Activated naive CD4-positive, alpha-beta T cell treated with anti-CD3 and anti-CD28 coated beads for 36 hours (primary cell): ENCODE measurements at regions not wholly inside any gene's neighbourhood (a gene's known extent, or its start where the extent isn't known, plus 50 kb on each side); places are given as distances from the start of the nearest gene placed in this dataset.

Experiments
- CTCF ChIA-PET: fragments of 350-600 bp; sonication (Branson Sonifier 250); formaldehyde crosslinking; loops from one replicate; lab custom pipeline; 2021; ENCODE audit warnings: antibody characterized with exemption; lab: Charles Lee
- DNase-seq: peaks from one replicate; pipeline ENCODE4 v3.0.0-alpha.2; 2020
- H3K27ac Mint-ChIP-seq: one replicate; pipeline ENCODE4 v1.8.0; 2021; ENCODE audit warnings: mild to moderate bottlenecking, mixed read lengths
- H3K27me3 Mint-ChIP-seq: one replicate; pipeline ENCODE4 v1.8.0; 2021; ENCODE audit warnings: low read depth, mixed read lengths
- H3K36me3 Mint-ChIP-seq: one replicate; pipeline ENCODE4 v1.8.0; 2021; ENCODE audit warnings: low read depth, mixed read lengths
- H3K4me1 Mint-ChIP-seq: one replicate; pipeline ENCODE4 v1.8.0; 2021; ENCODE audit warnings: low read depth, mixed read lengths
- H3K4me3 Mint-ChIP-seq: one replicate; pipeline ENCODE4 v1.8.0; 2021; ENCODE audit warnings: mild to moderate bottlenecking, moderate library complexity, mixed read lengths
- H3K9me3 Mint-ChIP-seq: one replicate; pipeline ENCODE4 v1.8.0; 2021; ENCODE audit warnings: mixed read lengths
- intact Hi-C: fragments of 100-400 bp; cut with micrococcal nuclease; formaldehyde crosslinking; loops from one replicate; pipeline ENCODE4 v1.15.1; 2023

DNA sequence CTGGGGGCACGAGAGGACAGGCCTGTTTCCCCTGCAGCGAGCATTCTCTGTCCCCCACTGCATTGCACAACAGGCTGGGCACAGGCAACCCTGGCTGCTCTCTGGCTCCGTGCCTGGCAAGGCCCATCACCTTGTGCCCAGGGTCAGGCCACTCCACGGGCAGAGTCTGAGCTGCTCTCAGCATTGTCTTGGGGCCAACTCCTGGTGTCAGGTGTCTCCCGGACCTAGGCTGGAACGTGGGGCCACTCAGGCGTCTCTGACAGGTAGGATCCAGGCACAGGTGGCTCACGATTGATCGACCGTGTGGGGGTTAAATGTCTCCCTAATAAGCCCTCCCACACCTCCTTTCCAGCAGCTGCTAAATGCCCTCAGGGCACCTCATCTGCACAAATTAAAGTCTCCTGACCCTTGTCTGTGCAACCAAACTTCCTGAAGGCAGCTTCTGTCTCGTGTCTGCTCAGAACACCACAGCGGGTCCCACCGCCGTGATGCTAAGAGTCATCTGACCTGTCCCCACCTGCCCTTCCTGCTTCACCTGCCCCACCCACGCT, 66.6 kb upstream of the GPC1 start:
- CTCF ChIA-PET, result no interaction called here

DNA sequence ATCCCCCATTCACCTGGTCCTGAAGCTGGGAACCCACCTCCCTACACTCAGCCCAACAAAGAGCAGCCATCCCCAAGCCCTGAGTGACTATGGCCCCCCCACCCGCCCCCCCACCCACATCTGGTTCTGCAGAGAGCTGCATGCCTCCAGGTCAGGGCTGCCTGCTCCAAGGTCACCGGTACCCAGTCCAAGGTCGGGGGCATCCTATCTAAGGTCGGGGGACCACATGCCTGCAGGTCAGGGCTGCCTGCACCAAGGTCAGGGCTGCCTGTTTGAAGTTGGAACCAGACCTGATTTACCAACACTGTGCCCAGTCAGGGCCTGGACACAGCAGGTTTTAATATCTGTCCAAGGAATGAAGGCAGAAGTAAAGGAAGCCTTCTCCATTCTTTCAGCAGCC, 66.1 kb upstream of the GPC1 start:
- H3K27ac Mint-ChIP-seq, result no peak overlapping the region
- intact Hi-C loops, result no loop called here
- CTCF ChIA-PET, result no interaction called here
- no peaks in the 10 kb centered on the region for H3K36me3 Mint-ChIP-seq
- DNase-seq, result no peak
- H3K4me1 Mint-ChIP-seq, result no peaks in the 10 kb centered on the region
- no peaks in the 10 kb centered on the region for H3K27me3 Mint-ChIP-seq
- H3K9me3 Mint-ChIP-seq, result no peaks in the 10 kb centered on the region
- no peak overlapping the region for H3K4me3 Mint-ChIP-seq

More for the DNA sequence above, 66.6 kb upstream of the GPC1 start:
- DNase-seq, result no peak
- H3K9me3 Mint-ChIP-seq, result no peaks in the 10 kb centered on the region
- no peak overlapping the region for H3K4me3 Mint-ChIP-seq
- intact Hi-C loops, result no loop called here
- no peaks in the 10 kb centered on the region for H3K4me1 Mint-ChIP-seq
- no peaks in the 10 kb centered on the region for H3K27me3 Mint-ChIP-seq
- no peak overlapping the region for H3K27ac Mint-ChIP-seq
- no peaks in the 10 kb centered on the region for H3K36me3 Mint-ChIP-seq

DNA sequence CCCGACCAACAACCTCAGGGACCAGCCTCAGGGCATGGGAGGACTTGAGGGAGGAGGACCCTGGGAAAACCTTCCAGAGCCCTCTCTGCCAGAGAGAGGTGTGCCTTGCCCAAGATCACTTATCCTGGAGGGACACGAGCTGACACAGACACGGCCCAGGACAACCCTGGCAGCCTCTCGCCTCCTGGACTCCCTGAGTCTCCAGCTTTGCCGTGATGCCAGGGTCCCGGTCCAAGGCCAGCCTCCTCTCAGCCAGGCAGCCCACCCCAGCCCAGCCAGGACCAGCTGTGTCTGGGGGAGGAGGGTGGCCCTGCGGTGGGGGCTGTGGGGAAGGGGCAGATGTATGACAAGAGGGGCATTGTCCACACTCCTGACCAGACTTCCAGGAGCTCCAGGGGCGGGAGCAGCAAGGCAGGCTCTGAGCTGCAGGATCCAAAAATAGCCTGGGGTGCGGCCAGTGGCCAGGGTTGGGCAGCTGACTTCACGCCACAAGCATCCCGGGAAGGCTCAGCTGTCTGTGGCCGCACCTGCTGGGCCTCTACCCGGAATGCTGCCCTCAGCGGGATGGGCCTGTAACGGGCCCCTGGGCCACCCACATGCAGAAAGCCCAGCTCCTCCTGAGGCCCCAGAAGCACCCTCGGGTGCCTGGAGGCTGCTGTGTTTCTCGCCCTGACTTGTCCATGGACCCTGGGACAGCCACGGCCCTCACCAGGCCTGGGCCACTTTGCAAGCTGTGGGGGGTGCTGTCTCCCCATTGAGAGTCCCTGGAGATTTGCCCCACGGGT, 65.5 kb upstream of the GPC1 start:
- Mint-ChIP-seq H3K4me3 (no peak overlapping the region), H3K36me3 (no peaks in the 10 kb centered on the region), H3K9me3 (no peaks in the 10 kb centered on the region), H3K27ac (no peak overlapping the region), H3K27me3 (no peaks in the 10 kb centered on the region), H3K4me1 (no peaks in the 10 kb centered on the region)
- no peak for DNase-seq
- intact Hi-C loops, result no loop called here
- CTCF ChIA-PET, result no interaction called here

DNA sequence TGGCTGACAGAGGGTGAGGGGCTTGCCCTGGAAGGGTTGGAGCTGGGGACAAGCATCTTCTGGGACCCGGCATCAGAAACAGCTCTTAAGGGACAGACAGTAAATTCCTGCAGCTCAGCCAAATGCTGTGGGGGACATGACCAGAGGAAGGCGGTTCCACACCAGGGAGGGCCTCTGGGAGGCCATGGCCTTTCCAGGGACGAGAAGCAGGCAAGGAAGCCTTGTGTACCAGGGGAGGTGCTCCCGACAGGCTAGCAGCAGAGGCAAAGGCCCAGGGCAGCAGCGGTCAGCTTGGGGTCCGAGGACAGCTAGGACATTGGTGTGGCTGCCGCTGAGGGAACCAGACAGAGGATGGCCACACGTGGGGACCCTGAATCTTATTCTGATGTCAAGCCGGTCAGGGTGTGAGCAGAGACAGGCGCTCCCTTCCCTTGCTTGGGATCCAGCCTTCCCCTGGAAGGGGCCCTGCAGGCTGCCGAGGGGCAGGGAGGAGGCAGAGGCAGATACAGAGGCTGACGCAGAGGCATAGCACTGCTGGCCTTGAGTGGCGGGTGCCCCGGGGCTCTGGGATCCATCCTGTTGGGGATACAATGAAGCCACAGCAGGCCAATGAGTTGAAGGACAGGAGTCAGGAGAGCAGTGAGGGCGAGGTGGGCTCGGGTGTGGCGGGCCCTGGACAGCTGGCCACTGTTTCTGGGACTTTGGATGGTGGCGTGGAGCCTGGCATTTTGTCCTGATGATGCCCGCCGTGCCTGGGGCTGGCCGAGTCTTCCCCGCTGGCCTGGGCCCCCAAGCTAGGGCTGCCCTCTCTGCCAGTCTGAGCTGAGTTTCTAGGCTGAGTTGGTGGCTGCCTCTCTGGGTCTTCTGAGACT, 64.1 kb upstream of the GPC1 start:
- no peaks in the 10 kb centered on the region for H3K4me1 Mint-ChIP-seq
- intact Hi-C loops, result no loop called here
- CTCF ChIA-PET, result interaction anchor here (0.6 kb wide), 1 partner anchor 37 kb away, joined by 5 read pairs; no protein-coding TSS in a partner anchor

DNA sequence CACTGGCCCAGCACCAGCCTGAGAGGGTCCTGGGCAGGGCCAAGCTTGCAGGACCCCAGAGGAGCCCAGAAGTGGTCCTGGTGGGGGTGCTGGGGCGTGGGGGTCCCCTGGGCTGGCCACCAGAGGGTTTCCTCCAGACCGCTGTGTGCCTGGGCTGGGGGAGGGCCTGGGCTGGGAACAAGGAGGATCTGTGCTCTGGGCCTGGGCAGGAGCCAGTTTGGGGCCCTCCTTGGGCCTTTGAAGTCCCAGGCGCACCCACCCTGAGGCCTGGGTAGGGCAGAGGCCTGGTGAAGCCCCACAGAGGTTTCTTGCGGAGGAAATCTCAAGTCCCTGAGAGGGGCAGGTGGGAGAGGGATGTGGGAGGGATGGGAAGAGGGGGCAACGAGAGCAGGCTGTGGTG, 63.4 kb upstream of the GPC1 start:
- no peaks in the 10 kb centered on the region for H3K4me1 Mint-ChIP-seq
- no peak overlapping the region for H3K27ac Mint-ChIP-seq
- H3K36me3 Mint-ChIP-seq, result no peaks in the 10 kb centered on the region
- intact Hi-C loops, result no loop called here
- no peak for DNase-seq
- H3K27me3 Mint-ChIP-seq, result no peaks in the 10 kb centered on the region
- no peaks in the 10 kb centered on the region for H3K9me3 Mint-ChIP-seq
- no peak overlapping the region for H3K4me3 Mint-ChIP-seq
- CTCF ChIA-PET, result no interaction called here

More for the DNA sequence above, 64.1 kb upstream of the GPC1 start:
- Mint-ChIP-seq H3K27me3 (no peaks in the 10 kb centered on the region), H3K36me3 (no peaks in the 10 kb centered on the region), H3K9me3 (no peaks in the 10 kb centered on the region), H3K27ac (no peak overlapping the region), H3K4me3 (no peak overlapping the region)
- no peak for DNase-seq

DNA sequence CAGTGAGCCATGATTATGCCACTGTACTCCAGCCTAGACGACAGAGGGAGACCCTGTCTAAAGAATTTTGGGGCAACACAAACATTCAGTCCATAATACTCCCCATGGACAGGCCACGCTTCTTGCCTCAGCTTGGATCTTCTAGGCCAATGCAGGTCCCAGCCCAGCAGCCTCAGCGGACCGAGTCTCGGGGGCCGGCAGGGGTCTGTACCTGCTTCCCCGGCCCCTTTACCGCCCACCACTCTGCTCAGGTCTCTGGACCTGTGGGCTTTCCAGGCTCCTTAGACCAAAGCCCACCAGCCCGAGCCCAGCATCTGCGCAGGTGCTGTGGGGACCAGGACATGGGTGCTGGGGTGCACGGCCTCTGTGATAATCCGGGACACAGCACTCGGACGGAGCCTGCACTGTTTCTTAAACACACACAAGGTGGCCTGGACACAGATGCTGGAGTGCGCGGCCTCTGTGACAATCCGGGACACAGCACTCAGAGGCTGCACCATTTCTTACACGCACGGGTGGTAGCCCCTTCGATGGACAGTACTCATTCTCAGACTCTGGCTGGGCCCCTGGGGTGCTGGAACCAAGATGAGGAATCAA, 62.1 kb upstream of the GPC1 start:
- Mint-ChIP-seq H3K27ac (no peak overlapping the region), H3K27me3 (no peaks in the 10 kb centered on the region), H3K36me3 (no peaks in the 10 kb centered on the region), H3K9me3 (no peaks in the 10 kb centered on the region), H3K4me3 (no peak overlapping the region), H3K4me1 (no peaks in the 10 kb centered on the region)
- CTCF ChIA-PET, result no interaction called here
- intact Hi-C loops, result no loop called here
- DNase-seq, result no peak

DNA sequence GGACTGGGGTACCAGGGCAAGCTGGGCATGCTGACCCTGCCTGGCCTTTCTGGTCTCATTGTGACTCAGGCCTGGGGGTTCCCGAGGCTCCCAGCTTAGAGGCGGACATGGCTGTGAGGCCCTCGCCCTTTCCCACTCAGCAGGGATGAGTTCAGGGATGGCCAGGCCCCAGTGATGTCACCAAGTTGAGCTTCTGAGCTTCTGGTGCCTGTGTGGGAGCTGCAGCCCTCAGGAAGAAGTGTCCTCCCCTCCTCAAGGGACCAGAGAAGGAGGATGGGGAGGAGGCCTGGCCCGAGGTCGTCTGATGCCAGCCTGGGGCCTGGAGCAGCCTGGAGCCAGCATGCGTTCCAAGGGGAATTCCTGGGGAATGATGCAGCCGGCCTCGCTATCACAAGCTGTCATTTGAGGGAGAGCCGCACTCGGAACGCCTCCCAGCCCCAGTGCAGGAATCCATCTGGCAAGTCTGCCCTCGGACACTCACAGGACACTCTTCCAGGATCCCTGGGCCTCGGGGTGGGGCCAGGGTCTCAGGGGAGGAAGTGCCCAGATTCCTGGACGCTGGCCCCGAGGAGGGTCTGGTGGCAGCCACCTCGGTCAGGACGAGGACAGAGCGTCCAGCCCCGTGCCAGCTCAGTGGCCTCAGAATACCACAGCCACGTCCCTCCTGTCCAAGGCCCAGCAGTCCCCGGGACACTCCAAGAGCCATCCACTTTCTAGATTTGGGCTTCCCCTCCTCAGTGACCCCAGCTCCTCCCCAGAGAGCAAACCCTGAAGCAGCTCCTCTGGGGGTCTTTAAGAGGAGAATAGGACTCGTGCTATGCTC, 61.2 kb upstream of the GPC1 start:
- Mint-ChIP-seq H3K4me1 (no peaks in the 10 kb centered on the region), H3K4me3 (no peak overlapping the region), H3K27me3 (no peaks in the 10 kb centered on the region), H3K36me3 (no peaks in the 10 kb centered on the region), H3K27ac (no peak overlapping the region), H3K9me3 (no peaks in the 10 kb centered on the region)
- DNase-seq, result no peak
- intact Hi-C loops, result no loop called here
- CTCF ChIA-PET, result no interaction called here

DNA sequence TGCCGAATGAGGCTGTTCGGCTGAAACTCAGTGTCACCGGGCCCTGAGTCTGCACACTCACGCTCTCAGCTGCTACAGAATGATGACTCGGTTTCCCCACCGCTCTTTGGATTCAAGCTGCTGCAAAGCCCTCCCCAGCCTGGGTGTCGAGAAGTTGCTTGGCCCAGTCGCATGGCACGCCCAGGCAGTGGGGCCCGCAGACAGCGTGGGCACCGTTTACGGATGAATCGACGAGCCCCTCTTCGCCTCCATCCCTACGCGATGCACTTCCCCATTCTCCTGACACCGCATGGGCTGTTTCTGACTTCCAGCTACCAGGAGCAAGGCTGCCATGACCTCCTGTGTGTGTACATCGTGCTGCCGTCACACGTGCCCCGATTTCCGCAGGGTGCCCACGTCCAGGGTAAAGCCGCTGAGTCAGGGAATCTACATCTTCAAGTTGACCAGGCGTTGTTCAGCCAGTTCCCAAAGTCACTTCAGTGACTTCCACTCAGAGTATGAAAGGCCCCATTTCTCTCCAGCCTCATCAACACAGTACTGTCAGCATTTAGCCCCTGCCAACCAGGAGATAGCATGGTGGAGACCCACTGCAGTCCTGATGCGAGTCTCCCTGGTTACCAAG, 60.3 kb upstream of the GPC1 start:
- H3K4me1 Mint-ChIP-seq, result no peaks in the 10 kb centered on the region
- intact Hi-C loops, result no loop called here
- H3K9me3 Mint-ChIP-seq, result no peaks in the 10 kb centered on the region
- H3K27me3 Mint-ChIP-seq, result no peaks in the 10 kb centered on the region
- CTCF ChIA-PET, result no interaction called here
- H3K36me3 Mint-ChIP-seq, result no peaks in the 10 kb centered on the region
- no peak overlapping the region for H3K27ac Mint-ChIP-seq
- no peak for DNase-seq
- no peak overlapping the region for H3K4me3 Mint-ChIP-seq

DNA sequence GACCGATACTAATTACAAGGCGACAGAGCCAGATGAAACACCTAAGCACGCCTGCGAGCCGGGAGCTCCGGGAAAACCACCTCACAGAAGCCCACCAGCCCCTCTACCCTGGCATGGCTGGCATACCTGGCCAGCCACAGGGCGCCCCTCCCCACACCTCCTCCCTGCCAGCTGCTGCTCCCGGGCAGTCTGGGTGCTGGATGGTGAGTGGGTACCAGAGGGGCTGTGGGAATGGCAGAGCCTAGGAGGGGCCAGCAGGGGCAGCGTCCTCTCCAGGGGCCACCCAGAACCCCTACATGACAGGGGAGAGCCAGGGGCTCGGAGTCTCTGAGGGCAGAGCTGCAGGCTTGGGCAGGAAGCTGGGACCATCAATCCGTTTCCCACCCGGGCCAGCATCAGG, 58.7 kb upstream of the GPC1 start:
- CTCF ChIA-PET, result no interaction called here
- H3K4me3 Mint-ChIP-seq, result no peak overlapping the region
- no peaks in the 10 kb centered on the region for H3K36me3 Mint-ChIP-seq
- DNase-seq, result no peak
- no peaks in the 10 kb centered on the region for H3K27me3 Mint-ChIP-seq
- no peak overlapping the region for H3K27ac Mint-ChIP-seq
- no peaks in the 10 kb centered on the region for H3K9me3 Mint-ChIP-seq
- no peaks in the 10 kb centered on the region for H3K4me1 Mint-ChIP-seq
- intact Hi-C loops, result no loop called here

DNA sequence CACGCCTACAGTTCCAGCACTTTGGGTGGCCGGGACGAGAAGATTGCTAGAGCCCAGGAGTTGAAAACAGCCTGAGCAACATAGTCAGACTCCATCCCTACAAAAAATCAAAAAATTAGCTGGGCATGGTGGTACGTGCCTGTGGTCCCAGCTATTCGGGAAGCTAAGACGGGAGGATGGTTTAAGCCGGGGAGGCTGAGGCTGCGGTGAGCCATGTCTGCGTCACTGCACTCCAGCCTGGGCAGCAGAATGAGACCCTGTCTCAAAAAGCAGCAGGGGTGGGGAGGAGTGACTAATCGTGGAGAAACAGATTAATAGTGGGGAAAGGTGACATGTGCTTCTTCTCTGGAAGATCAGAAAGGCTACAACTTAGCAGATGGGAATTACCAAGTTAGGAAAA, 58.1 kb upstream of the GPC1 start:
- Mint-ChIP-seq H3K4me1 (no peaks in the 10 kb centered on the region), H3K27ac (no peak overlapping the region), H3K4me3 (no peak overlapping the region), H3K9me3 (no peaks in the 10 kb centered on the region), H3K36me3 (no peaks in the 10 kb centered on the region), H3K27me3 (no peaks in the 10 kb centered on the region)
- CTCF ChIA-PET, result interaction anchor here (0.7 kb wide), 1 partner anchor 39 kb away, joined by 3 read pairs; no protein-coding TSS in a partner anchor
- DNase-seq, result no peak
- intact Hi-C loops, result no loop called here

DNA sequence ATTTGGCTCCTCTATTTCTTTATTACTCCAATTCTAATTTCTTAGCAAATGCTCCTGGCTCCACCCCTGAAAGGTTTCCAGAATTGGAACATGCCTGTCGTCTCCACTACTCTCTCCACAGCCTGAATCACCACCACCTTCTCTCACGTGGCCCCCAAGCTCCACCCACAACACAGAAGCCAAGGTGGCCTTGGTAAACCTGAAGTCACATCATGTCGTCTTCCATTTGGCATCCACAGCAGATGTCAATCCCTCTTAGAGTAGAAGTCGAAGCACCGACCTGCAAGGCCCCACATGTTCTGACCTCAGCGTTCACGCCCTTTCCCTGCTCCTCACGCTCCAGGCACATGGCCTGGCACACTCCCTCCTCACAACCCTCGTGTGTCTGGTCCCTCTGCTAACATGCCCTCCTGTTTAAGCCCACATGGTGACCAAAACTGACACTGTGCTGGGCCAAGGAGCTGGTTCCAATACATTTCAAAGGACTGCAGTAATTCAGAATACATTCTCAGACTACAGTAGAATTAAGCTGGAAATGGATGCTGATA, 56.3 kb upstream of the GPC1 start:
- Mint-ChIP-seq H3K27ac (no peak overlapping the region), H3K36me3 (no peaks in the 10 kb centered on the region), H3K9me3 (no peaks in the 10 kb centered on the region), H3K4me3 (no peak overlapping the region), H3K4me1 (no peaks in the 10 kb centered on the region), H3K27me3 (peaks cover 5% of the 10 kb centered on the region)
- no peak for DNase-seq
- intact Hi-C loops, result no loop called here
- CTCF ChIA-PET, result no interaction called here
